Right lobe of liver (tissue), 6 donors: ENCODE measurements at regions not wholly inside any gene's neighbourhood (a gene's known extent, or its start where the extent isn't known, plus 50 kb on each side); places are given as distances from the start of the nearest gene placed in this dataset.

Source experiments
- ATAC-seq, 4 donors: fragments of 200-7000 bp; cut with Tn5 transposase; one replicate each; pipeline ENCODE4 v1.9.1; 2020; ENCODE audit warnings: mild to moderate bottlenecking in 4 of 4, moderate library complexity in 4 of 4
- DNase-seq, 3 donors: peaks; one replicate each; pipeline ENCODE4 v3.0.0-alpha.2; 2020
- H3K27ac ChIP-seq, 3 donors: fragments of 200-600 bp; one replicate each; pipeline ENCODE4 v1.8.0; 2022
- H3K27me3 ChIP-seq, 2 donors: fragments of 200-600 bp; one replicate each; pipeline ENCODE4 v1.8.0; 2022
- H3K36me3 ChIP-seq, 4 donors: fragments of 200-600 bp; sonication (generic) in 1 of 4; one replicate each; pipeline versions ENCODE4 v1.5.1 to v1.8.0; 2017 to 2022; ENCODE audit warnings: control low read depth in 1 of 4
- H3K4me1 ChIP-seq, 4 donors: fragments of 200-600 bp; sonication (generic) in 1 of 4; one replicate each; pipeline versions ENCODE4 v1.5.1 to v1.8.0; 2017 to 2022; ENCODE audit warnings: control low read depth in 1 of 4
- H3K4me3 ChIP-seq, 3 donors: fragments of 200-600 bp; one replicate each; pipeline ENCODE4 v1.8.0; 2022
- H3K9me3 ChIP-seq, 4 donors: fragments of 200-600 bp; sonication (generic) in 1 of 4; one replicate each; pipeline versions ENCODE4 v1.5.1 to v1.8.0; 2017 to 2022; ENCODE audit warnings: control low read depth in 1 of 4
- CTCF ChIP-seq, 4 donors: fragments of 200-600 bp in 3 of 4; fragments of 450-650 bp in 1 of 4; IDR thresholded peaks; one replicate each; pipeline versions ENCODE4 v1.5.1 to v1.8.0; 2016 to 2022; ENCODE audit warnings: antibody characterized with exemption in 4 of 4, mild to moderate bottlenecking in 2 of 4
- POLR2A ChIP-seq: fragments of 450-650 bp; IDR thresholded peaks from one replicate; pipeline ENCODE4 v1.6.1; 2017; ENCODE audit warnings: antibody characterized with exemption, mild to moderate bottlenecking
- WGBS: methylation state at CpG from one replicate; pipeline ENCODE4 v1.1.6; 2018; ENCODE audit warnings: low coverage, low lambda C conversion rate; ENCODE audit not compliant: insufficient coverage; ENCODE audit errors: missing lambda C conversion rate; 5-methylcytosine and 5-hydroxymethylcytosine counted together
- intact Hi-C, 2 donors: fragments of 100-400 bp; cut with DNase I; formaldehyde crosslinking; loops; one replicate each; pipeline versions ENCODE4 v1.11.2 to v1.14.1; 2022
- donor health status: DM: no; HTN: yes; CAD: no.
- donor health status: DM: no; HTN: no; CAD: no.
- donor health status: DM: no; HTN: no; CAD: no.
- donor health status: DM: no; HTN: yes; CAD: no.
- donor health status: DM: no; HTN: yes; CAD: no.

GRCh38 chr11:97351939-97352338, 962.1 kb downstream of the JRKL start:
- no peak overlapping the region for H3K4me3 ChIP-seq
- 29% methylated on average over 2 of the region's 2 CpGs for WGBS
- H3K27me3 ChIP-seq = no peaks in the 10 kb centered on the region
- DNase-seq (no peak), ATAC-seq (no peak)
- intact Hi-C loops = no loop called here
- no peaks in the 10 kb centered on the region for H3K36me3 ChIP-seq
- H3K9me3 ChIP-seq = no peaks in the 10 kb centered on the region
- TF ChIP-seq CTCF (IDR thresholded peaks at IDR 0.05) (no peak), POLR2A (no peak)
- no peaks in the 10 kb centered on the region for H3K4me1 ChIP-seq
- H3K27ac ChIP-seq = no peak overlapping the region

- no peaks in the 10 kb centered on the region for H3K4me1 ChIP-seq
- no peaks in the 10 kb centered on the region for H3K36me3 ChIP-seq
- TF ChIP-seq CTCF (IDR thresholded peaks at IDR 0.05) (no peak), POLR2A (no peak)
- no peaks in the 10 kb centered on the region for H3K27me3 ChIP-seq
- ATAC-seq (no peak), DNase-seq (no peak)
- no peaks in the 10 kb centered on the region for H3K9me3 ChIP-seq
- no peak overlapping the region for H3K4me3 ChIP-seq
- H3K27ac ChIP-seq = no peak overlapping the region
- WGBS = 50% methylated on average over 1 of the region's 1 CpG
- intact Hi-C loops = no loop called here
These were observed 964.2 kb downstream of the JRKL start for GRCh38 chr11:97354026-97354425.

GRCh38 chr11:97354576-97354975, 964.8 kb downstream of the JRKL start:
- intact Hi-C loops = no loop called here
- 53% methylated on average over 2 of the region's 2 CpGs for WGBS
- H3K4me1 ChIP-seq = no peaks in the 10 kb centered on the region
- no peak for DNase-seq
- H3K27ac ChIP-seq = no peak overlapping the region
- H3K9me3 ChIP-seq = no peaks in the 10 kb centered on the region
- ATAC-seq = no peak
- no peak for TF ChIP-seq POLR2A
- no peak for TF ChIP-seq CTCF (IDR thresholded peaks at IDR 0.05)
- H3K4me3 ChIP-seq = no peak overlapping the region
- no peaks in the 10 kb centered on the region for H3K36me3 ChIP-seq
- H3K27me3 ChIP-seq = no peaks in the 10 kb centered on the region

- H3K9me3 ChIP-seq = no peaks in the 10 kb centered on the region
- DNase-seq (no peak), ATAC-seq (no peak)
- no peak overlapping the region for H3K27ac ChIP-seq
- H3K4me1 ChIP-seq = no peaks in the 10 kb centered on the region
- H3K4me3 ChIP-seq = no peak overlapping the region
- intact Hi-C loops = no loop called here
- no peaks in the 10 kb centered on the region for H3K36me3 ChIP-seq
- no peaks in the 10 kb centered on the region for H3K27me3 ChIP-seq
- no peak for TF ChIP-seq POLR2A
- no peak for TF ChIP-seq CTCF (IDR thresholded peaks at IDR 0.05)
These were observed 965.4 kb downstream of the JRKL start for GRCh38 chr11:97355230-97355629.

- no peak overlapping the region for H3K4me3 ChIP-seq
- 46% methylated on average over 3 of the region's 3 CpGs for WGBS
- no peak for ATAC-seq
- no peaks in the 10 kb centered on the region for H3K36me3 ChIP-seq
- H3K4me1 ChIP-seq = no peaks in the 10 kb centered on the region
- TF ChIP-seq POLR2A (no peak), CTCF (IDR thresholded peaks at IDR 0.05) (no peak)
- DNase-seq = no peak
- no peak overlapping the region for H3K27ac ChIP-seq
- no peaks in the 10 kb centered on the region for H3K27me3 ChIP-seq
- no peaks in the 10 kb centered on the region for H3K9me3 ChIP-seq
- intact Hi-C loops = no loop called here
These were observed 966.3 kb downstream of the JRKL start for GRCh38 chr11:97356144-97356543.
